Mesenchymal stem cell (in vitro differentiated cells and primary cell): ENCODE measurements at regions not wholly inside any gene's neighbourhood (a gene's known extent, or its start where the extent isn't known, plus 50 kb on each side); places are given as distances from the start of the nearest gene placed in this dataset.

Source experiments
- DNase-seq: peaks from one replicate; pipeline ENCODE4 v3.0.0-alpha.2; 2013
- H2AFZ ChIP-seq: one replicate; pipeline ENCODE4 v1.6.1; 2013; ENCODE audit warnings: low read depth, mild to moderate bottlenecking, control low read depth, inconsistent platforms, low read length, moderate library complexity
- H2AK5ac ChIP-seq: 2 replicates; pipeline ENCODE4 v1.6.1; 2013; ENCODE audit warnings: low read length, moderate library complexity, mild to moderate bottlenecking, inconsistent platforms; ENCODE audit not compliant: severe bottlenecking
- H2BK120ac ChIP-seq: one replicate; pipeline ENCODE4 v1.6.1; 2013; ENCODE audit warnings: low read depth, mild to moderate bottlenecking, inconsistent platforms, low read length, moderate library complexity
- H2BK12ac ChIP-seq, 2 experiments: one replicate each; pipeline ENCODE4 v1.6.1; 2013; ENCODE audit warnings: inconsistent platforms in 2 of 2, low read length in 2 of 2, mild to moderate bottlenecking in 2 of 2, moderate library complexity in 2 of 2, control low read depth in 1 of 2
- H2BK15ac ChIP-seq: one replicate; pipeline ENCODE4 v1.6.1; 2013; ENCODE audit warnings: mild to moderate bottlenecking, low read depth, inconsistent platforms; ENCODE audit not compliant: poor library complexity, severe bottlenecking
- H2BK5ac ChIP-seq: 2 replicates; pipeline ENCODE4 v1.6.1; 2013; ENCODE audit warnings: low read depth, mild to moderate bottlenecking, low read length, control low read depth, inconsistent platforms; ENCODE audit not compliant: poor library complexity, severe bottlenecking
- H3K14ac ChIP-seq, 2 experiments: one replicate each; pipeline ENCODE4 v1.6.1; 2013; ENCODE audit warnings: inconsistent platforms in 2 of 2, low read length in 2 of 2, control low read depth in 1 of 2, mild to moderate bottlenecking in 1 of 2, moderate library complexity in 1 of 2
- H3K18ac ChIP-seq, 2 experiments: one replicate each; pipeline ENCODE4 v1.6.1; 2013; ENCODE audit warnings: inconsistent platforms in 2 of 2, low read length in 2 of 2, control low read depth in 1 of 2, low read depth in 1 of 2, mild to moderate bottlenecking in 1 of 2
- H3K23ac ChIP-seq, 2 experiments: one replicate each; pipeline ENCODE4 v1.6.1; 2013; ENCODE audit warnings: inconsistent platforms in 2 of 2, low read length in 2 of 2, mild to moderate bottlenecking in 2 of 2, moderate library complexity in 2 of 2, control low read depth in 1 of 2
- H3K27ac ChIP-seq: 2 replicates; pipeline ENCODE4 v1.5.1; 2013; ENCODE audit warnings: mild to moderate bottlenecking, moderate library complexity, low read length, control low read depth, inconsistent platforms; ENCODE audit not compliant: poor library complexity, severe bottlenecking
- H3K27me3 ChIP-seq, 2 experiments: 2 replicates each; pipeline versions ENCODE4 v1.6.1 to v1.7.0; 2013; ENCODE audit warnings: low read length in 2 of 2, mild to moderate bottlenecking in 2 of 2, moderate library complexity in 2 of 2, control low read depth in 1 of 2, inconsistent platforms in 1 of 2; ENCODE audit not compliant: control insufficient read depth in 1 of 2, insufficient read depth in 1 of 2
- H3K36me3 ChIP-seq, 2 experiments: 2 replicates each; pipeline versions ENCODE4 v1.6.1 to v1.7.0; 2013; ENCODE audit warnings: low read length in 2 of 2, control low read depth in 1 of 2, inconsistent platforms in 1 of 2, low read depth in 1 of 2, mild to moderate bottlenecking in 1 of 2; ENCODE audit not compliant: insufficient read depth in 2 of 2, control insufficient read depth in 1 of 2
- H3K4ac ChIP-seq, 2 experiments: one replicate each; pipeline ENCODE4 v1.6.1; 2013; ENCODE audit warnings: inconsistent platforms in 2 of 2, low read length in 2 of 2, mild to moderate bottlenecking in 2 of 2, moderate library complexity in 2 of 2, control low read depth in 1 of 2, low read depth in 1 of 2
- H3K4me1 ChIP-seq: 2 replicates; pipeline ENCODE4 v1.6.1; 2013; ENCODE audit warnings: low read depth, low read length, control low read depth; ENCODE audit not compliant: control insufficient read depth, insufficient read depth
- H3K4me2 ChIP-seq: 2 replicates; pipeline ENCODE4 v1.6.1; 2013; ENCODE audit warnings: low read length, mild to moderate bottlenecking, inconsistent platforms; ENCODE audit not compliant: poor library complexity, severe bottlenecking
- H3K4me3 ChIP-seq, 2 experiments: 2 replicates each; pipeline versions ENCODE4 v1.5.1 to v1.7.0; 2013; ENCODE audit warnings: low read length in 2 of 2, mild to moderate bottlenecking in 2 of 2, control low read depth in 1 of 2, low read depth in 1 of 2; ENCODE audit not compliant: insufficient read depth in 1 of 2
- H3K79me1 ChIP-seq: replicated peaks from 2 replicates; pipeline ENCODE4 v1.6.1; 2013; ENCODE audit warnings: mild to moderate bottlenecking, control low read depth, low read length, inconsistent platforms; ENCODE audit not compliant: poor library complexity, severe bottlenecking
- H3K9ac ChIP-seq: 2 replicates; pipeline ENCODE4 v1.7.0; 2013; ENCODE audit warnings: mild to moderate bottlenecking, low read length, moderate library complexity
- H3K9me3 ChIP-seq: 2 replicates; pipeline ENCODE4 v1.7.0; 2013; ENCODE audit warnings: mild to moderate bottlenecking, low read length; ENCODE audit not compliant: control insufficient read depth
- H4K8ac ChIP-seq: one replicate; pipeline ENCODE4 v1.6.1; 2013; ENCODE audit warnings: inconsistent platforms, mild to moderate bottlenecking, low read length, moderate library complexity
- H4K91ac ChIP-seq: one replicate; pipeline ENCODE4 v1.6.1; 2013; ENCODE audit warnings: mild to moderate bottlenecking, low read length, inconsistent platforms
- WGBS: methylation state at CpG from one replicate; pipeline ENCODE4 v1.1.7; 2013; ENCODE audit warnings: mixed read lengths; 5-methylcytosine and 5-hydroxymethylcytosine counted together

GRCh38 chr4:123662827-123663226, 266.2 kb downstream of the SPRY1 start:
- DNase-seq: no peak
- Histone ChIP-seq H2BK12ac (no peak overlapping the region), H3K27me3 (no peaks in the 10 kb centered on the region), H3K4me3 (no peak overlapping the region), H3K79me1 (no peaks in the 10 kb centered on the region), H3K27ac (no peak overlapping the region), H3K18ac (no peak overlapping the region), H3K9ac (no peak overlapping the region), H3K4ac (no peak overlapping the region), H2BK15ac (no peak overlapping the region), H3K36me3 (no peaks in the 10 kb centered on the region), H2BK120ac (no peak overlapping the region), H2AK5ac (no peak overlapping the region), H3K14ac (no peak overlapping the region), H3K4me1 (no peaks in the 10 kb centered on the region), H4K91ac (no peak overlapping the region), H3K4me2 (no peak overlapping the region), H4K8ac (no peak overlapping the region), H3K9me3 (no peaks in the 10 kb centered on the region), H2AFZ (no peak overlapping the region), H3K23ac (no peak overlapping the region), H2BK5ac (no peak overlapping the region)

- no peak overlapping the region for H3K4me2 ChIP-seq
- DNase-seq: no peak
- no peak overlapping the region for H2BK120ac ChIP-seq
- H3K27ac ChIP-seq: no peak overlapping the region
- H3K4ac ChIP-seq: no peak overlapping the region
- H2BK15ac ChIP-seq: no peak overlapping the region
- H2AK5ac ChIP-seq: no peak overlapping the region
- H3K79me1 ChIP-seq: no peaks in the 10 kb centered on the region
- no peak overlapping the region for H3K9ac ChIP-seq
- WGBS: 99% methylated on average over 5 of the region's 5 CpGs
- no peak overlapping the region for H3K4me3 ChIP-seq
- H2BK12ac ChIP-seq: peak overlapping the region in 1 of 2 experiments; percentile 63
- H3K14ac ChIP-seq: no peak overlapping the region
- no peak overlapping the region for H3K18ac ChIP-seq
- H3K27me3 ChIP-seq: no peaks in the 10 kb centered on the region
- no peak overlapping the region for H3K23ac ChIP-seq
- H3K36me3 ChIP-seq: no peaks in the 10 kb centered on the region
- H3K4me1 ChIP-seq: no peaks in the 10 kb centered on the region
- H4K91ac ChIP-seq: no peak overlapping the region
- H3K9me3 ChIP-seq: no peaks in the 10 kb centered on the region
- no peak overlapping the region for H2AFZ ChIP-seq
- no peak overlapping the region for H2BK5ac ChIP-seq
- no peak overlapping the region for H4K8ac ChIP-seq
These were observed 269.9 kb downstream of the SPRY1 start for GRCh38 chr4:123666486-123666885.

- Histone ChIP-seq H3K4me2 (no peak overlapping the region), H3K18ac (no peak overlapping the region), H3K4me3 (no peak overlapping the region), H2AFZ (no peak overlapping the region), H2BK12ac (no peak overlapping the region), H3K14ac (no peak overlapping the region), H2BK5ac (no peak overlapping the region), H3K27me3 (no peaks in the 10 kb centered on the region), H2BK120ac (no peak overlapping the region), H3K27ac (no peak overlapping the region), H3K4ac (no peak overlapping the region), H4K8ac (no peak overlapping the region), H3K23ac (no peak overlapping the region), H2BK15ac (no peak overlapping the region), H3K9ac (no peak overlapping the region), H3K4me1 (no peaks in the 10 kb centered on the region), H3K9me3 (no peaks in the 10 kb centered on the region), H4K91ac (no peak overlapping the region), H3K79me1 (no peaks in the 10 kb centered on the region), H2AK5ac (no peak overlapping the region), H3K36me3 (no peaks in the 10 kb centered on the region)
- 99% methylated on average over 4 of the region's 6 CpGs for WGBS
- no peak for DNase-seq
These were observed 270.9 kb downstream of the SPRY1 start for GRCh38 chr4:123667496-123667895.

GRCh38 chr4:123667991-123668390, 271.4 kb downstream of the SPRY1 start:
- Histone ChIP-seq H3K4ac (no peak overlapping the region), H3K27ac (no peak overlapping the region), H3K23ac (no peak overlapping the region), H3K36me3 (no peaks in the 10 kb centered on the region), H3K79me1 (no peaks in the 10 kb centered on the region), H2AK5ac (no peak overlapping the region), H3K4me2 (no peak overlapping the region), H2BK5ac (no peak overlapping the region), H3K27me3 (no peaks in the 10 kb centered on the region), H3K9ac (no peak overlapping the region), H4K91ac (no peak overlapping the region), H2BK120ac (no peak overlapping the region), H3K14ac (no peak overlapping the region), H2BK12ac (no peak overlapping the region), H3K18ac (no peak overlapping the region), H2AFZ (no peak overlapping the region), H3K9me3 (no peaks in the 10 kb centered on the region), H3K4me3 (no peak overlapping the region), H3K4me1 (no peaks in the 10 kb centered on the region), H2BK15ac (no peak overlapping the region), H4K8ac (no peak overlapping the region)
- no peak for DNase-seq
- no CpG with 5 or more reads among the region's 2 CpGs for WGBS
